Panc1 (cell line): ENCODE measurements at regions not wholly inside any gene's neighbourhood (a gene's known extent, or its start where the extent isn't known, plus 50 kb on each side); places are given as distances from the start of the nearest gene placed in this dataset.

ENCODE experiments used
- POLR2AphosphoS5 ChIP-seq: IDR thresholded peaks from 2 replicates; pipeline ENCODE4 v1.6.1; 2012; ENCODE audit warnings: mild to moderate bottlenecking, low read depth, low read length, moderate library complexity
- TCF7L2 ChIP-seq: IDR thresholded peaks from 2 replicates; pipeline ENCODE4 v1.6.1; 2011; ENCODE audit warnings: mild to moderate bottlenecking, low read depth, low read length, inconsistent platforms
- TF ChIP-seq, protein P1 (sequence below), 2 experiments: IDR thresholded peaks; 2 replicates each; pipeline ENCODE4 v1.6.1; 2011 to 2012; ENCODE audit warnings: low read depth in 2 of 2, control low read depth in 1 of 2, low read length in 1 of 2, mild to moderate bottlenecking in 1 of 2, moderate library complexity in 1 of 2; ENCODE audit not compliant: insufficient read depth in 1 of 2
- TF ChIP-seq, protein P2 (sequence below): fragments of 450-650 bp; IDR thresholded peaks from 2 replicates; pipeline ENCODE4 v1.5.1; 2017; ENCODE audit warnings: mild to moderate bottlenecking

DNA sequence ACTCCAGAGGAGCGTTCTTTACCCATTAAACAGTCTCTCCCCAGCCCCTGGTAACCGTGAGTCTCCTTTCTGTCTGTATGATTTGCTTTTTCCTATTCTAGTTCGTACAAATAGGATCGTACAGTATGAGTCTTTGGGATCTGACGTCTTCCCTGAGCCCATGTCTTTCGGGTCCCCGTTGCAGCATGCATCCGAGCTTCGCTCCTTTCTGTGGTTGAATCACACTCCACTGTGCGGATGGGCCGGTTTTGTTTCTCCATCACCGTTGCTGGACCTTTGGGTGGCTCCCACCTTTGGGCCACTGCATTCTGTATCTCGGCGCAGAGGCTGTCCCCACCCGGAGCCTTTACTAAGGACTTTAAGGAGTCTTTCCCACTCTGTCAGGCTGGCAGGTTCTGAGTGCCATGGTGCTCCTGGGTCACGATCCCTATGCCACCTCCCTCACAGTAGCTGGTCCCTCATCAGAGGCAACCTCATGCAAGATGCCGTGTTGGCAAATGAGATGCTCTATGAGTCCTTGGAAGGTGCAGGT, 145.7 kb upstream of the COL5A1 start:
- TF ChIP-seq, protein P1, sequence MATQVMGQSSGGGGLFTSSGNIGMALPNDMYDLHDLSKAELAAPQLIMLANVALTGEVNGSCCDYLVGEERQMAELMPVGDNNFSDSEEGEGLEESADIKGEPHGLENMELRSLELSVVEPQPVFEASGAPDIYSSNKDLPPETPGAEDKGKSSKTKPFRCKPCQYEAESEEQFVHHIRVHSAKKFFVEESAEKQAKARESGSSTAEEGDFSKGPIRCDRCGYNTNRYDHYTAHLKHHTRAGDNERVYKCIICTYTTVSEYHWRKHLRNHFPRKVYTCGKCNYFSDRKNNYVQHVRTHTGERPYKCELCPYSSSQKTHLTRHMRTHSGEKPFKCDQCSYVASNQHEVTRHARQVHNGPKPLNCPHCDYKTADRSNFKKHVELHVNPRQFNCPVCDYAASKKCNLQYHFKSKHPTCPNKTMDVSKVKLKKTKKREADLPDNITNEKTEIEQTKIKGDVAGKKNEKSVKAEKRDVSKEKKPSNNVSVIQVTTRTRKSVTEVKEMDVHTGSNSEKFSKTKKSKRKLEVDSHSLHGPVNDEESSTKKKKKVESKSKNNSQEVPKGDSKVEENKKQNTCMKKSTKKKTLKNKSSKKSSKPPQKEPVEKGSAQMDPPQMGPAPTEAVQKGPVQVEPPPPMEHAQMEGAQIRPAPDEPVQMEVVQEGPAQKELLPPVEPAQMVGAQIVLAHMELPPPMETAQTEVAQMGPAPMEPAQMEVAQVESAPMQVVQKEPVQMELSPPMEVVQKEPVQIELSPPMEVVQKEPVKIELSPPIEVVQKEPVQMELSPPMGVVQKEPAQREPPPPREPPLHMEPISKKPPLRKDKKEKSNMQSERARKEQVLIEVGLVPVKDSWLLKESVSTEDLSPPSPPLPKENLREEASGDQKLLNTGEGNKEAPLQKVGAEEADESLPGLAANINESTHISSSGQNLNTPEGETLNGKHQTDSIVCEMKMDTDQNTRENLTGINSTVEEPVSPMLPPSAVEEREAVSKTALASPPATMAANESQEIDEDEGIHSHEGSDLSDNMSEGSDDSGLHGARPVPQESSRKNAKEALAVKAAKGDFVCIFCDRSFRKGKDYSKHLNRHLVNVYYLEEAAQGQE (IDR thresholded peaks at IDR 0.05; ENCODE audit: insufficient read depth in 1 of 2, low read depth in 2 of 2, low read length in 1 of 2) = no peak
- TF ChIP-seq, protein P2, sequence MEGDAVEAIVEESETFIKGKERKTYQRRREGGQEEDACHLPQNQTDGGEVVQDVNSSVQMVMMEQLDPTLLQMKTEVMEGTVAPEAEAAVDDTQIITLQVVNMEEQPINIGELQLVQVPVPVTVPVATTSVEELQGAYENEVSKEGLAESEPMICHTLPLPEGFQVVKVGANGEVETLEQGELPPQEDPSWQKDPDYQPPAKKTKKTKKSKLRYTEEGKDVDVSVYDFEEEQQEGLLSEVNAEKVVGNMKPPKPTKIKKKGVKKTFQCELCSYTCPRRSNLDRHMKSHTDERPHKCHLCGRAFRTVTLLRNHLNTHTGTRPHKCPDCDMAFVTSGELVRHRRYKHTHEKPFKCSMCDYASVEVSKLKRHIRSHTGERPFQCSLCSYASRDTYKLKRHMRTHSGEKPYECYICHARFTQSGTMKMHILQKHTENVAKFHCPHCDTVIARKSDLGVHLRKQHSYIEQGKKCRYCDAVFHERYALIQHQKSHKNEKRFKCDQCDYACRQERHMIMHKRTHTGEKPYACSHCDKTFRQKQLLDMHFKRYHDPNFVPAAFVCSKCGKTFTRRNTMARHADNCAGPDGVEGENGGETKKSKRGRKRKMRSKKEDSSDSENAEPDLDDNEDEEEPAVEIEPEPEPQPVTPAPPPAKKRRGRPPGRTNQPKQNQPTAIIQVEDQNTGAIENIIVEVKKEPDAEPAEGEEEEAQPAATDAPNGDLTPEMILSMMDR = no peak
- TF ChIP-seq TCF7L2 (no peak), POLR2AphosphoS5 (no peak)
